ENCODE measurements at regions not wholly inside any gene's neighbourhood (a gene's known extent, or its start where the extent isn't known, plus 50 kb on each side); places are given as distances from the start of the nearest gene placed in this dataset.

GRCh38 chr11:116200564-116200963 lies 572.2 kb downstream of the BUD13 start:
- no peak for DNase-seq

GRCh38 chr11:116199182-116199581 lies 573.6 kb downstream of the BUD13 start:
- peak; percentile 89 for DNase-seq

GRCh38 chr11:116194156-116194904 lies 578.5 kb downstream of the BUD13 start:
- no peak for DNase-seq

GRCh38 chr11:116193321-116194131 lies 579.3 kb downstream of the BUD13 start:
- peak; percentile 87 for DNase-seq

- DNase-seq, result no peak
These were observed 580.1 kb downstream of the BUD13 start for GRCh38 chr11:116192509-116193210.

- no peak for DNase-seq
These were observed 581.9 kb downstream of the BUD13 start for GRCh38 chr11:116190861-116191260.

- no peak for DNase-seq
These were observed 583.2 kb downstream of the BUD13 start for GRCh38 chr11:116189408-116190170.

- DNase-seq, result no peak
These were observed 584.4 kb downstream of the BUD13 start for GRCh38 chr11:116188350-116188749.

- no peak for DNase-seq
These were observed 585.8 kb downstream of the BUD13 start for GRCh38 chr11:116187026-116187425.

- no peak for DNase-seq
These were observed 587.2 kb downstream of the BUD13 start for GRCh38 chr11:116185551-116185950.

GRCh38 chr11:116184763-116185162 lies 588.0 kb downstream of the BUD13 start:
- DNase-seq, result no peak

GRCh38 chr11:116182356-116182966 lies 590.3 kb downstream of the BUD13 start:
- DNase-seq, result no peak

- no peak for DNase-seq
These were observed 591.8 kb downstream of the BUD13 start for GRCh38 chr11:116180806-116181600.

GRCh38 chr11:116179401-116179800 lies 593.4 kb downstream of the BUD13 start:
- DNase-seq, result no peak

GRCh38 chr11:116177521-116178210 lies 595.1 kb downstream of the BUD13 start:
- DNase-seq, result no peak

GRCh38 chr11:116176484-116177005 lies 596.2 kb downstream of the BUD13 start:
- DNase-seq, result no peak

GRCh38 chr11:116175707-116176106 lies 597.1 kb downstream of the BUD13 start:
- DNase-seq, result no peak

- no peak for DNase-seq
These were observed 598.6 kb downstream of the BUD13 start for GRCh38 chr11:116173941-116174911.

GRCh38 chr11:116173506-116173905 lies 599.3 kb downstream of the BUD13 start:
- no peak for DNase-seq
